NCI-H187 (cell line): ENCODE measurements at regions not wholly inside any gene's neighbourhood (a gene's known extent, or its start where the extent isn't known, plus 50 kb on each side); places are given as distances from the start of the nearest gene placed in this dataset.
"Not testable (repeated sequence)": the region's sequence is repeated elsewhere in the genome, so short reads cannot be mapped to it uniquely, and the experiment has no call there.

Experiments used
- DNase-seq, 2 experiments: peaks; one replicate each; lab custom pipeline; 2025; lab: John Stamatoyannopoulos, UW

- not testable (repeated sequence) for DNase-seq
Measured at GRCh38 chr9:39665020-39665419, 309.6 kb downstream of the SPATA31A1 start.

GRCh38 chr9:39674437-39675210 lies 319.2 kb downstream of the SPATA31A1 start:
- not testable (repeated sequence) for DNase-seq

GRCh38 chr9:39675211-39675553 lies 319.7 kb downstream of the SPATA31A1 start:
- not testable (repeated sequence) for DNase-seq

- DNase-seq: not testable (repeated sequence)
Measured at GRCh38 chr9:39678534-39679263, 323.2 kb downstream of the SPATA31A1 start.

- not testable (repeated sequence) for DNase-seq
Measured at GRCh38 chr9:39680694-39681401, 325.4 kb downstream of the SPATA31A1 start.

GRCh38 chr9:39728862-39729261 lies 373.4 kb downstream of the SPATA31A1 start:
- not testable (repeated sequence) for DNase-seq

GRCh38 chr9:39744898-39745297 lies 389.4 kb downstream of the SPATA31A1 start:
- not testable (repeated sequence) for DNase-seq

GRCh38 chr9:39775570-39775969 lies 420.1 kb downstream of the SPATA31A1 start:
- DNase-seq: not testable (repeated sequence)

GRCh38 chr9:39791356-39791755 lies 435.9 kb downstream of the SPATA31A1 start:
- DNase-seq: not testable (repeated sequence)

- DNase-seq: not testable (repeated sequence)
Measured at GRCh38 chr9:39797935-39798334, 442.5 kb downstream of the SPATA31A1 start.

GRCh38 chr9:39799252-39799651 lies 443.8 kb downstream of the SPATA31A1 start:
- not testable (repeated sequence) for DNase-seq

- DNase-seq: not testable (repeated sequence)
Measured at GRCh38 chr9:39802561-39802960, 447.1 kb downstream of the SPATA31A1 start.

GRCh38 chr9:39809401-39810226 lies 454.1 kb downstream of the SPATA31A1 start:
- not testable (repeated sequence) for DNase-seq

GRCh38 chr9:39810401-39810800 lies 454.9 kb downstream of the SPATA31A1 start:
- DNase-seq: not testable (repeated sequence)

GRCh38 chr9:39811615-39812014 lies 456.1 kb downstream of the SPATA31A1 start:
- DNase-seq: not testable (repeated sequence)

- DNase-seq: not testable (repeated sequence)
Measured at GRCh38 chr9:39828457-39828856, 473.0 kb downstream of the SPATA31A1 start.
